Neural progenitor cell (in vitro differentiated cells): ENCODE measurements at regions not wholly inside any gene's neighbourhood (a gene's known extent, or its start where the extent isn't known, plus 50 kb on each side); places are given as distances from the start of the nearest gene placed in this dataset.

ENCODE experiments used
- EZH2 ChIP-seq: fragments of 200-600 bp; sonication (generic); IDR thresholded peaks from 2 replicates; pipeline ENCODE4 v1.6.1; 2017; ENCODE audit warnings: antibody characterized with exemption, mild to moderate bottlenecking, moderate library complexity
- EZH2phosphoT487 ChIP-seq: fragments of 200-600 bp; sonication (generic); IDR thresholded peaks from 2 replicates; pipeline ENCODE4 v1.6.1; 2017; ENCODE audit warnings: antibody characterized with exemption
- TF ChIP-seq, protein P1 (sequence below): fragments of 200-600 bp; sonication (generic); IDR thresholded peaks from 2 replicates; pipeline ENCODE4 v1.5.1; 2017; ENCODE audit warnings: antibody characterized with exemption, mild to moderate bottlenecking

DNA sequence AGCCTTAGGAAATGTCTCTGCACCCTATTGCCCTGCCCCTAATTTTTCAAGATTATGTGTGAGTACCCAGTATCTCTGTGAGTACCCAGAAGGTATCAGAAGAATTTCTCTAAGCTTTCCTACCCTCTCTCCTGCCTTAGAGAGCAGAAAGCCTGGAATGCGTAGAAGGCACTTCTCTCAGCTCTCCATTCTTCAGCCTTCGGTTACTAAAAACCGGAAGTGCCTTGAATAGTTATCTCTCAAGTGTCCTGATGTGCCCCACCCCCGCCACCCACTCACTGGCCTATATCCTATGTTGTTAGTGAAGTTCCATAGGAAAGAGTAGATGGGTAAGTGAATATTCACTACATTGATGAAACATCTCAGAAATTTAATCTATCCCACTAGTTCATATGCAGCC, 210.7 kb upstream of the CDH10 start:
- TF ChIP-seq EZH2 (no peak), EZH2phosphoT487 (no peak)
- TF ChIP-seq, protein P1, sequence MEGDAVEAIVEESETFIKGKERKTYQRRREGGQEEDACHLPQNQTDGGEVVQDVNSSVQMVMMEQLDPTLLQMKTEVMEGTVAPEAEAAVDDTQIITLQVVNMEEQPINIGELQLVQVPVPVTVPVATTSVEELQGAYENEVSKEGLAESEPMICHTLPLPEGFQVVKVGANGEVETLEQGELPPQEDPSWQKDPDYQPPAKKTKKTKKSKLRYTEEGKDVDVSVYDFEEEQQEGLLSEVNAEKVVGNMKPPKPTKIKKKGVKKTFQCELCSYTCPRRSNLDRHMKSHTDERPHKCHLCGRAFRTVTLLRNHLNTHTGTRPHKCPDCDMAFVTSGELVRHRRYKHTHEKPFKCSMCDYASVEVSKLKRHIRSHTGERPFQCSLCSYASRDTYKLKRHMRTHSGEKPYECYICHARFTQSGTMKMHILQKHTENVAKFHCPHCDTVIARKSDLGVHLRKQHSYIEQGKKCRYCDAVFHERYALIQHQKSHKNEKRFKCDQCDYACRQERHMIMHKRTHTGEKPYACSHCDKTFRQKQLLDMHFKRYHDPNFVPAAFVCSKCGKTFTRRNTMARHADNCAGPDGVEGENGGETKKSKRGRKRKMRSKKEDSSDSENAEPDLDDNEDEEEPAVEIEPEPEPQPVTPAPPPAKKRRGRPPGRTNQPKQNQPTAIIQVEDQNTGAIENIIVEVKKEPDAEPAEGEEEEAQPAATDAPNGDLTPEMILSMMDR: no peak
